ENCODE measurements at regions not wholly inside any gene's neighbourhood (a gene's known extent, or its start where the extent isn't known, plus 50 kb on each side); places are given as distances from the start of the nearest gene placed in this dataset.

DNA sequence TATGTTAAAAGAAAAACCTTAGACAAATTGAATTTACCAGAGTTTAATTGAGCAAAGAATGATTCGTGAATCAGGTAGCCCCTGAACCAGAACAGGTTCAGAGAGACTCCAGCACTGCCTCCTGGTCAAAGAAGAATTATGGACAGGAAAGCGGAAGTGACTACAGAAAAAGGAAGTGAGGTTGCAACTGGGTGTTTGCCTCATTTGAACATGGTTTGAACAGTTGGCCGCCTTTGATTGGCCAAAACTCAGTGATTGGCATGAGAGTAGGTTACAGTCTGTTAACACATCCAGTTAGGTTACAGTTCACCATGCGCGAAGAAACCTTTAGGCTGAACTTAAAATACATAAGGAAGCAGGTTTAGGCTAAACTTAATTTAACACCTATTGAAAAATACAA is 248.8 kb downstream of the TFAP2A start:
- H3K27me3 Mint-ChIP-seq (ENCODE audit: insufficient read depth): no peaks in the 10 kb centered on the region

DNA sequence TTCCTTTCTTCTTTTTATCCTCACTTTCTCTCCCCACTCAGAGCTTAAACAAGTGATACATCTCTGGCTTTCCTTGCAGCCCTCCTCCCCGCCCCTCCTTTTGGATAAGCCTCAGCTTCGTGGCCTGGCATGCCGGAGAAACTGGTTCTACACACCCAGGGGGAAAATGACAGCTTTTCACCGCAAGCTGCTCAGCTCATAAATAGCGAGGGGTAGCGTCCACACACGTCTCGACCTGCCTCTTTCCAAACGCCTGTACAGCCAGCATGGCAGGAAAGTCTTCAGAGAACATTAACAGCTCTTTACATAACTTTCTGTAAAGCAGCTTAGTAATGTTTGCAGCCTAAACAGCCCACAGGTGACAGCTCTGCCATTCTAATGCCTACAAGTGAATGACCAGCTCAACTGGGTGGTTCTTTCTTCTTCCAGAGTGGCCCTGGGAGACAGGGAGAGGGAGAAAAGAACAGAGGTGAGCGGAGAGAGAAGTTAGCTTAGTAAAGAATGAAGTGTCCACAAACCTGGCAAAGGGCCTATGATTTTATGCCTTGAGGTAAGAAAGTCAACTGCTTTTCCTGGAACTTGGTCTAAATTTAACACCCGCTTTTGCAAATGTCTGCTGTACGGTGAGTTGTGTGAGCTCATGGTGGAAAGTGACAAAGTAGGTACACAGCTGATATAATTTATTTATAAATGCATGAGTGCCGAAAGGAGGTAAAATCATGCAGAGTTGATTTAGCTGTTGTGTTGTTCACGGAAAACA is 251.5 kb downstream of the TFAP2A start:
- no peaks in the 10 kb centered on the region for H3K36me3 Mint-ChIP-seq (ENCODE audit: low read depth)
- TF ChIP-seq, protein P1, sequence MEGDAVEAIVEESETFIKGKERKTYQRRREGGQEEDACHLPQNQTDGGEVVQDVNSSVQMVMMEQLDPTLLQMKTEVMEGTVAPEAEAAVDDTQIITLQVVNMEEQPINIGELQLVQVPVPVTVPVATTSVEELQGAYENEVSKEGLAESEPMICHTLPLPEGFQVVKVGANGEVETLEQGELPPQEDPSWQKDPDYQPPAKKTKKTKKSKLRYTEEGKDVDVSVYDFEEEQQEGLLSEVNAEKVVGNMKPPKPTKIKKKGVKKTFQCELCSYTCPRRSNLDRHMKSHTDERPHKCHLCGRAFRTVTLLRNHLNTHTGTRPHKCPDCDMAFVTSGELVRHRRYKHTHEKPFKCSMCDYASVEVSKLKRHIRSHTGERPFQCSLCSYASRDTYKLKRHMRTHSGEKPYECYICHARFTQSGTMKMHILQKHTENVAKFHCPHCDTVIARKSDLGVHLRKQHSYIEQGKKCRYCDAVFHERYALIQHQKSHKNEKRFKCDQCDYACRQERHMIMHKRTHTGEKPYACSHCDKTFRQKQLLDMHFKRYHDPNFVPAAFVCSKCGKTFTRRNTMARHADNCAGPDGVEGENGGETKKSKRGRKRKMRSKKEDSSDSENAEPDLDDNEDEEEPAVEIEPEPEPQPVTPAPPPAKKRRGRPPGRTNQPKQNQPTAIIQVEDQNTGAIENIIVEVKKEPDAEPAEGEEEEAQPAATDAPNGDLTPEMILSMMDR (IDR thresholded peaks at IDR 0.05): no peak
- no peaks in the 10 kb centered on the region for H3K9me3 Mint-ChIP-seq

More for the DNA sequence above, 248.8 kb downstream of the TFAP2A start:
- peaks cover 7% of the 10 kb centered on the region; the same call in 1 of the 2 replicates for H3K4me1 Mint-ChIP-seq (ENCODE audit: low read depth)
- TF ChIP-seq, protein P1 (IDR thresholded peaks at IDR 0.05): no peak
- H3K9me3 Mint-ChIP-seq: peaks cover under 1% of the 10 kb centered on the region
- peaks cover 1% of the 10 kb centered on the region for H3K36me3 Mint-ChIP-seq (ENCODE audit: low read depth)
- DNase-seq: no peak
- H3K4me3 Mint-ChIP-seq: no peak overlapping the region
- no peak overlapping the region for H3K27ac Mint-ChIP-seq

DNA sequence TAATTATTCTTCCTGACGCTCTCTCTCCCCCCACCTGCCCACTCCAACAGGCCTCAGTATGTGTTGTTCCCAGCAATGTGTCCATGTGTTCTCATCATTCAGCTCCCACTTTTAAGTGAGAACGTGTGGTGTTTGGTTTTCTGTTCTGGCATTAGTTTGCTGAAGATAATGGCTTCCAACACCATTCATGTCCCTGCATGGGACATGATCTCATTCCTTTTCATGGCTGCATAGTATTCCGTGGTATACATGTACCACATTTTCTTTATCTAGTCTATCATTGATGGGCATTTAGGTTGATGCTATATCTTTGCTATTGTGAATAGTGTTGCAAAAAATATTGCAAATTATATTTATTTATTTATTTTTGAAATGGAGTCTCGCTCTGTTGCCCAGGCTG is 258.0 kb downstream of the TFAP2A start:
- no peak for DNase-seq
- Mint-ChIP-seq H3K36me3 (ENCODE audit: low read depth) (no peaks in the 10 kb centered on the region), H3K9me3 (no peaks in the 10 kb centered on the region), H3K4me1 (ENCODE audit: low read depth) (peaks cover 38% of the 10 kb centered on the region), H3K27ac (no peak overlapping the region), H3K27me3 (ENCODE audit: insufficient read depth) (peaks cover 3% of the 10 kb centered on the region; the same call in 1 of the 2 replicates), H3K4me3 (no peak overlapping the region)
- TF ChIP-seq, protein P1 (IDR thresholded peaks at IDR 0.05): no peak

More for the DNA sequence above, 251.5 kb downstream of the TFAP2A start:
- Mint-ChIP-seq H3K4me3 (no peak overlapping the region), H3K4me1 (ENCODE audit: low read depth) (peaks cover 16% of the 10 kb centered on the region), H3K27ac (no peak overlapping the region), H3K27me3 (ENCODE audit: insufficient read depth) (no peaks in the 10 kb centered on the region)
- DNase-seq: no peak

DNA sequence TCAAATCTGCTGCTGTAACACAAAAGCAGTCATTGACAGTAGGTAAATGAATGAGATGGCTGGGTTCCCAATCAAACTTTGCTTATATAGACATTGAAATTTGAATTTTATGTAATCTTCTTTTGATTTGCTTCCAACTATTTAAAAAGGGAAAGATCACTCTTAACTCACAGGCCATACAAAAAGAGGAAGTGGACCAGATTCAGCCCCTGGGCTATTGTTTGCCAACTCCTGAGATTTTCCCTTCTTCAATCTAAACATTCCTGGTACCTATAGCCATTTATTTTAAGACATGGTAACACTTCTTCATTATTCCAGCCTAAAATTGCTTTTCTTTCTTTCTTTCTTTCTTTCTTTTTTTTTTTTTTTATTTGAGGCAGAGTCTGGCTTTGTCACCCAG is 260.6 kb downstream of the TFAP2A start:
- Mint-ChIP-seq H3K4me1 (ENCODE audit: low read depth) (peaks cover 47% of the 10 kb centered on the region), H3K9me3 (no peaks in the 10 kb centered on the region), H3K27ac (no peak overlapping the region), H3K4me3 (no peak overlapping the region), H3K27me3 (ENCODE audit: insufficient read depth) (peaks cover 3% of the 10 kb centered on the region; the same call in 1 of the 2 replicates), H3K36me3 (ENCODE audit: low read depth) (no peaks in the 10 kb centered on the region)
- no peak for DNase-seq
- TF ChIP-seq, protein P1 (IDR thresholded peaks at IDR 0.05): no peak

DNA sequence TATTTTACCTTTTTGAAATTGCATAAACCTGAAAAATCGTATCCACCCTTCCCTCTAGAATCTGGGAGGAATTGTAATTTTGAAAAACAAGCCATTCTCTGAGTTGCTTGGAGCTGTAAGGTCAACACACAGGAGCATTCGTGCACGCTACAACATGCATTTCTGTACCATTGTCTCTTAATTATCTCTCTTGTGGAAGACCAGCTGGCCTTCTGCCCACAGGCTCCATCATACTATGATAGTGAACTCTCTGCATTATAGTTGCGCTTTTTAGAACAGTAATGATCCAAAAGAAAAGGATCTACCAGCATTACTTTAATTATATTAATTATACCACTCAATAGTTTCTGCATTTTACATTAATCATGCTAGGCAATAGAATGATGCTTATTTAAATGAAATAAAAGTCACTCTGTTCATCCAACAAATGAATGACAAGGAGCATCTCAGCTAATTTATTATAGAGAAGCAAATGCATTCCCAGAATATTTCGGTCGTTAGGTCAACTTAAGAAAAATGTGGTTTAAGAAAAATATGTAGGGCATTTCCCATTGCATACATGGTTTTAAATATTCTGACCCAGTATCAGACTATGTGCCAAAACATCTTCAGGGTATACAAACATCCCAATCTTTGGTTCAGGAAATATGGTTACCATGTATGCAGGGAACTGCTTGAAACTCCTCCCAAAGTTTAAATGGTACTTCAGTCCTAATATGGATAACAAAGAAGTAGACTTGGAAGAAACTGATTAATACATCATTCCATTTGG is 263.5 kb downstream of the TFAP2A start:
- no peaks in the 10 kb centered on the region for H3K9me3 Mint-ChIP-seq
- H3K4me3 Mint-ChIP-seq: no peak overlapping the region; the same call in 1 of the 2 replicates
- TF ChIP-seq, protein P1 (IDR thresholded peaks at IDR 0.05): no peak
- H3K27me3 Mint-ChIP-seq (ENCODE audit: insufficient read depth): no peaks in the 10 kb centered on the region
- peak overlapping the region; percentile 29; the same call in 1 of the 2 replicates for H3K27ac Mint-ChIP-seq
- H3K36me3 Mint-ChIP-seq (ENCODE audit: low read depth): no peaks in the 10 kb centered on the region
- peak; percentile 54 for DNase-seq
- peaks cover 66% of the 10 kb centered on the region for H3K4me1 Mint-ChIP-seq (ENCODE audit: low read depth)

All from HFFc6 (cell line).